ENCODE measurements at regions not wholly inside any gene's neighbourhood (a gene's known extent, or its start where the extent isn't known, plus 50 kb on each side); places are given as distances from the start of the nearest gene placed in this dataset.
"Not testable (repeated sequence)": the region's sequence is repeated elsewhere in the genome, so short reads cannot be mapped to it uniquely, and the experiment has no call there.

DNA sequence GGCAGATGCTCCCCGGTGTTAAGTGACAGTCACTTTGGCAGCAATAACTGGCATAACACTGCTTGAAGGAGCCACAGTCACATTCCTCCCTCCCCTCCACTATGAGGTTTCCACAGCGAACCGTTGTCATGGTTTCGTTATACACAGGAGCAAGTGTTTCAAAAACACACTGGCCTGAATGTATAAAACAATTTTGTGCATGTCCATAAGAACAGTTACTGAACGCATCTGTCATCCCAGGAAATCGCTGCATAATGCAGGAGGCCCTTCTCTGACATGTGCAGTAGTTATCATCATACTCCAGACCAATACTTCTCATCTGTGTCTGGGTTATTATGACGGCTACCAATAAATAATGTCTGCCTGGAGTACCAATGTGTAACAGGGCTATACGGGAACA is 444.4 kb downstream of the TMEM121 start:
- H4K20me1 ChIP-seq (ENCODE audit: control insufficient read depth, insufficient read depth, low read length, poor library complexity, severe bottlenecking); H3K9me3 ChIP-seq (ENCODE audit: control extremely low read depth in 1 of 3, control insufficient read depth in 2 of 3, insufficient read depth in 1 of 3, low read length in 2 of 3); H3K27me3 ChIP-seq (replicated peaks in 1 of 4; ENCODE audit: control extremely low read depth in 1 of 4, control insufficient read depth in 3 of 4, insufficient read depth in 4 of 4, low read length in 3 of 4); DNase-seq; H3K9me3 Mint-ChIP-seq (ENCODE audit: insufficient read depth); H2AFZ ChIP-seq (ENCODE audit: insufficient read depth, low read depth, low read length, poor library complexity, severe bottlenecking); H3K4me3 ChIP-seq (ENCODE audit: control extremely low read depth in 1 of 5, extremely low read depth in 1 of 5, insufficient read depth in 1 of 5, low read depth in 2 of 5, low read length in 4 of 5); H3K36me3 ChIP-seq (replicated peaks in 1 of 2; ENCODE audit: control extremely low read depth in 1 of 2, control insufficient read depth in 1 of 2, extremely low read depth in 1 of 2, insufficient read depth in 2 of 2, low read length in 1 of 2); CTCF ChIA-PET; H3K9ac ChIP-seq (ENCODE audit: low read length); H3K4me3 Mint-ChIP-seq; H3K4me2 ChIP-seq (replicated peaks; ENCODE audit: low read depth, low read length, poor library complexity, severe bottlenecking); H3K27ac ChIP-seq (ENCODE audit: low read length in 2 of 2); H3K79me2 ChIP-seq (ENCODE audit: control insufficient read depth, insufficient read depth, low read length); POLR2A ChIA-PET; H3K27ac Mint-ChIP-seq; ATAC-seq (ENCODE audit: low read depth); H3K27me3 Mint-ChIP-seq: not testable (repeated sequence)
- peaks cover 11 to 31% of the 10 kb centered on the region in 2 donors for H3K4me1 ChIP-seq (ENCODE audit: control insufficient read depth in 2 of 2, insufficient read depth in 2 of 2, low read length in 2 of 2)
- peaks cover 29% of the 10 kb centered on the region for H3K4me1 Mint-ChIP-seq
- intact Hi-C loops (cut with micrococcal nuclease), result loop anchor here (5.0 kb wide), 1 partner anchor 36 kb away; no protein-coding TSS in a partner anchor
- no CpG with 5 or more reads among the region's 8 CpGs for WGBS (ENCODE audit: insufficient coverage)

DNA sequence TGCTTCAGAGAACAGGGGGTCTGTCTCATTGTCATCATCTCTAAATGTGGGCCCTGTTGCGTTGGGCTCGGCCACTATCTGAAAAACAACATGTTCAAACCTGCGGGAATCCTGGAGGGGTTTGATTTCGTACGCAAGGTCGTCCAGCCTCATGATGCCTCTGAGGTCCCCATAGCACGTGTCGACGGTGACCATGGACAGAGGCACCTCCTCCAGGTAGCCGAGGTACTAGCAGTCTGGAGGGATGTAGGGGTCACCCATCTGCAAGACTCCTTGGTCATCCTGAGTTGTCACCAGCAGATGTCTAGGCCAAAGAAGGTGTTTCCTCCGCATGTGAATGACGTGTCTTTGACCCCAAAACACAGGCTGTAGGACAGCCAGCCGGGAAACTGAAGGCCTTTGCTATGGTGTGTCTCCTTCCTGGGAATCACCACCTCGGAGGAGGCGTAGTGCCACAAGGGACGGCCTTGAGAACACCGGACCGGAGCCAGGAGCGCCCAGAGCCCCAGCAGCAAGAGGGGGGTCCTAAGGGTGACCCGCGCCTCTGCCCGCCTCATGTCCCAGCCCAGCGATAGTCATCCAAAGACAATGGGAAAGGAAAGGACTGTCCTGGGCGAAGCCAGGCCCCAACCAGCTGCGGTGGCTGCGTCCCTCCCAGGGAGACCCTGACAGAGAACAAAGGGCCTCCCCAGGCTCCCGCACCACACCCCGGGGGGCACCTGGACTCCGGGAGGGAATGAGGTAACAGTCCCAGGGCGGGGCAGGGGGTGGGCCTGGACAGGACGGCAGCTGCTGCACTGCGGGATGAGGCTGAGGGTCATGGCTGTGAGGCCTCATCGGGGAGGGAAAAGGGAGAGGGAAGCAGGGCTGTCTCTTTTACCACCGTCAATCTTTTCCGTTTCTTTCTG is 445.5 kb downstream of the TMEM121 start:
- peaks cover 29% of the 10 kb centered on the region for H3K4me1 Mint-ChIP-seq
- H4K20me1 ChIP-seq (ENCODE audit: control insufficient read depth, insufficient read depth, low read length, poor library complexity, severe bottlenecking), result no peaks in the 10 kb centered on the region
- H3K27ac ChIP-seq (ENCODE audit: low read length in 2 of 2), result no peak overlapping the region
- no peak for ATAC-seq (ENCODE audit: low read depth)
- H3K27ac Mint-ChIP-seq, result no peak overlapping the region
- no peak overlapping the region for H3K4me3 Mint-ChIP-seq
- H3K79me2 ChIP-seq (ENCODE audit: control insufficient read depth, insufficient read depth, low read length), result no peaks in the 10 kb centered on the region
- ChIA-PET CTCF (no interaction called here), POLR2A (no interaction called here)
- no peaks in the 10 kb centered on the region for H3K36me3 ChIP-seq (replicated peaks in 1 of 2; ENCODE audit: control extremely low read depth in 1 of 2, control insufficient read depth in 1 of 2, extremely low read depth in 1 of 2, insufficient read depth in 2 of 2, low read length in 1 of 2)
- intact Hi-C loops (cut with micrococcal nuclease), result loop anchor here (5.0 kb wide), 1 partner anchor 35 kb away; no protein-coding TSS in a partner anchor
- 97% methylated on average over 5 of the region's 35 CpGs for WGBS (ENCODE audit: insufficient coverage)
- TF ChIP-seq EZH2 (IDR thresholded peaks at IDR 0.05; ENCODE audit: borderline replicate concordance, insufficient read depth, low read depth, low read length, poor library complexity, severe bottlenecking), result no peak
- TF ChIP-seq, protein P1, sequence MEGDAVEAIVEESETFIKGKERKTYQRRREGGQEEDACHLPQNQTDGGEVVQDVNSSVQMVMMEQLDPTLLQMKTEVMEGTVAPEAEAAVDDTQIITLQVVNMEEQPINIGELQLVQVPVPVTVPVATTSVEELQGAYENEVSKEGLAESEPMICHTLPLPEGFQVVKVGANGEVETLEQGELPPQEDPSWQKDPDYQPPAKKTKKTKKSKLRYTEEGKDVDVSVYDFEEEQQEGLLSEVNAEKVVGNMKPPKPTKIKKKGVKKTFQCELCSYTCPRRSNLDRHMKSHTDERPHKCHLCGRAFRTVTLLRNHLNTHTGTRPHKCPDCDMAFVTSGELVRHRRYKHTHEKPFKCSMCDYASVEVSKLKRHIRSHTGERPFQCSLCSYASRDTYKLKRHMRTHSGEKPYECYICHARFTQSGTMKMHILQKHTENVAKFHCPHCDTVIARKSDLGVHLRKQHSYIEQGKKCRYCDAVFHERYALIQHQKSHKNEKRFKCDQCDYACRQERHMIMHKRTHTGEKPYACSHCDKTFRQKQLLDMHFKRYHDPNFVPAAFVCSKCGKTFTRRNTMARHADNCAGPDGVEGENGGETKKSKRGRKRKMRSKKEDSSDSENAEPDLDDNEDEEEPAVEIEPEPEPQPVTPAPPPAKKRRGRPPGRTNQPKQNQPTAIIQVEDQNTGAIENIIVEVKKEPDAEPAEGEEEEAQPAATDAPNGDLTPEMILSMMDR (IDR thresholded peaks at IDR 0.05), result no peak
- H3K27me3 Mint-ChIP-seq, result no peaks in the 10 kb centered on the region
- H2AFZ ChIP-seq (ENCODE audit: insufficient read depth, low read depth, low read length, poor library complexity, severe bottlenecking), result no peak overlapping the region
- peaks cover 11 to 31% of the 10 kb centered on the region in 2 donors for H3K4me1 ChIP-seq (ENCODE audit: control insufficient read depth in 2 of 2, insufficient read depth in 2 of 2, low read length in 2 of 2)
- H3K9ac ChIP-seq (ENCODE audit: low read length), result no peak overlapping the region
- H3K27me3 ChIP-seq (replicated peaks in 1 of 4; ENCODE audit: control extremely low read depth in 1 of 4, control insufficient read depth in 3 of 4, insufficient read depth in 4 of 4, low read length in 3 of 4), result no peaks in the 10 kb centered on the region
- H3K4me2 ChIP-seq (replicated peaks; ENCODE audit: low read depth, low read length, poor library complexity, severe bottlenecking), result no peak overlapping the region
- H3K4me3 ChIP-seq (ENCODE audit: control extremely low read depth in 1 of 5, extremely low read depth in 1 of 5, insufficient read depth in 1 of 5, low read depth in 2 of 5, low read length in 4 of 5), result no peak overlapping the region
- H3K9me3 ChIP-seq (ENCODE audit: control extremely low read depth in 1 of 3, control insufficient read depth in 2 of 3, insufficient read depth in 1 of 3, low read length in 2 of 3), result no peaks in the 10 kb centered on the region
- DNase-seq, result no peak
- no peaks in the 10 kb centered on the region for H3K9me3 Mint-ChIP-seq (ENCODE audit: insufficient read depth)
